Middle frontal gyrus (tissue), 1 donor: ENCODE measurements at regions not wholly inside any gene's neighbourhood (a gene's known extent, or its start where the extent isn't known, plus 50 kb on each side); places are given as distances from the start of the nearest gene placed in this dataset.

Experiments
- DNase-seq: peaks from one replicate; pipeline ENCODE4 v3.0.0-alpha.2; 2015; ENCODE audit warnings: low spot score; ENCODE audit errors: extremely low spot score

DNA sequence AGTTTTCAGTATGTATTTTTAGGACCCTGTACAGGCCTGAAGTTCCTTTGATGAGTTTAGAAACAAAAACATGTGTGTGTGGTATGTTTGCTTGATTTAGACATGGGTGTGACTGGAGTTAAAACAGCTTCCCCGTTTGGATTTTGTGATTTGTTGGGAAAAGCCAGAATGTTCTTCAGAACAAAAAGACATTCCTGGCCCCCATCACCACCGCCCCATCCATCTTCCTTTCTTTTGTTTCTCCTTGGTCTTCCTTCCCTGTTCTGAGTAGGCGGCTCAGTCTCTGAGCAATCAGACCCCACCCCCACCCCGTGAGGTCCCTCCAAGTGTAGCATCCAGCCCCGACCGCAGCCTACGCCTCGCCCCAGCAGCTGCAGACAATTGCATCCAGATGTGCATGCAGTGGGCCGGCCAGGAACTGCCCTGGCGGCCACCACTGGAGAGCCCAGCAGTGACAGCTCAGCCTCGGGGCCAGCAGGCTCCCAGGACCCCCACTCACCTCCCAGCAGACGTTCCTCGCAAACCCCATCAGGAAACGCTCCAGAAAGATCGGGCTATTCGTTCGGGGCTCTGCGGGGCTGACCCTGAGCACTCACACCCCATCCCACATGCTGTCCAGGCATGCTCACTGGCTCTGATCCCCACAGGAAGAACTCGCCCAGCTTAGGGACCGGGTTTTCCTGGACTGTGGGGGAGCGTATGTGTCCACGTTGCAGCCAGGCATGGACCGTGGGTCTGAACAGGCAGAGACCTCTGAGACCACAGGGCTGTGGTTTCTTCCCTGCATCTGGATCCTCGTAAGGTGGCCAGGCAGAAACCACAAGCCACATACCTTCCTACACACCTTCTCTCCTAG, 99.8 kb upstream of the CDH5 start:
- no peak for DNase-seq

DNA sequence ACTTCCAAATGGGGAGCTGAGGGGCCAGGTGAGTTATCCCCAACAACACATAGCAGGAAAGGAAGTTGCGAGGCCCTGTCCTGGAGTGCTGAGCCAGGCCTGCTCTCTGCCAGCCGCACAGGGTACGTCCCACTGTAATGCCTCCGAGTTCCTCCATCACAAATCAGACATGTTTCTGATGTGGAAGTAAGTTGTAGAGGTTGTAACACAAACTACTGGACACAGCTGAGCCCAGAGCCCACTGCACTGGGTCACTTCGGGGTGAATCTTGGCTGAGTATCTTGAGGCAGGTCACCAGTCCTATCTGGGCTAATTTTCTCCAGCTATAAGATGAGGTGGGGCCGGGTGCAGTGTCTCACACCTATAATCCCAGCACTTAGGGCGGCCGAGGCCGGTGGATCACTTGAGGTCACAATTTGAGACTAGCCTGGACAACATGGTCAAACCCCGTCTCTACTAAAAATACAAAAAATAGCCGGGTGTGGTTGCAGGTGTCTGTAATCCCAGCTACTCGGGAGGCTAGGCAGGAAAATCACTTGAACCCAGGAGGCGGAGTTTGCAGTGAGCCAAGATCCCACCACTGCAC, 100.8 kb upstream of the CDH5 start:
- no peak for DNase-seq

DNA sequence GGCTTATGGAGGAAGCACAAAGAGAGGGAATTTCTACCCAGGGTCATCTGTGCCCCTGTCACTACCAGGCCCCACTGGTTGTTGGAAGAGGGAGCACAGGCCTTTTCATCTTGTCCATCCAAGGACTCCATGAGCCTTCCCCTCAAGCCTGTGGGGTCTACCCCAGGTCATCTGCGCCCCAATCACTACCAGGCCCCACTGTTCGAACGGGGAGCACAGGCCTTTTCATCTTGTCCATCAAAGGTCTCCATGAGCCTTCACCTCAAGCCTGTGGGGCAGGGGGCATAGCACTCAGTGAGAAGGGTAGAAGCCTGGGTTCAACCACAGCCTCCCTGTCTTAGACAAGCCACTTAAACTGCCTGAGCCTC, 101.5 kb upstream of the CDH5 start:
- DNase-seq: no peak

DNA sequence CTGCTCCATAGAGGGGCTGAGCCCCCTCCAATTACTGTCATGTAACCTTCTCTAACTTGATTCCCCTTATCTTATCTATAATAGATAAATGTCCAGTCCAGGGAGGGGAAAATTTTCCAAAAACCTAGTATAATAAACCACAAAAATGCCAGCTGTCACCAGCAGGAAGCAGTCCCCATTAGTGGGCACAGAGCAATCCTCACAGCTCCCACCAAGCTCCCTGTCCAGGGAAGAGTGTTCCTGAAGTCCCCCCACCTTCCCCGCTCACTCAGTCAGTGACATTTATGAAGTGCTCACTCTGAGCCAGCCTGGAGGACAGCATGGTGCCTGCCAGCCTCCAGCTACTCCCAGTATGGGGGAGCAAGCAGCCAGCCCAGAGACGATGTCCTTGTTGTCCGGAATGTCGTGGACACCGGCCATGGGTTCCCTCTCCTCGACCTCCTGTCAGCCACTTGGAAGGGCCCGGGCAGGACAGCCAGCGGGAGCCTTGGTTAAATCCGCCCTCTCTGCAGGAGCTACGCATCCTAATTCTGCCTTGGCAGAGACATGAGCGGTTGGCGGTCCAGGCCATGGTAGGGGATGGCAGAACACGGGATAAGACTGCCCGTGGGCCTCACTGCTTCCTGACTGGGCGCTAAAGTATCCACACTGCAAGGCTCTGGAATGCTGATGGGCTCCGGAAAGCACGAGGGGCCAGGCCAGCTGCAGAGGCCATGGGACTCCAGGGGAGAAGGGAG, 102.0 kb upstream of the CDH5 start:
- DNase-seq: no peak

DNA sequence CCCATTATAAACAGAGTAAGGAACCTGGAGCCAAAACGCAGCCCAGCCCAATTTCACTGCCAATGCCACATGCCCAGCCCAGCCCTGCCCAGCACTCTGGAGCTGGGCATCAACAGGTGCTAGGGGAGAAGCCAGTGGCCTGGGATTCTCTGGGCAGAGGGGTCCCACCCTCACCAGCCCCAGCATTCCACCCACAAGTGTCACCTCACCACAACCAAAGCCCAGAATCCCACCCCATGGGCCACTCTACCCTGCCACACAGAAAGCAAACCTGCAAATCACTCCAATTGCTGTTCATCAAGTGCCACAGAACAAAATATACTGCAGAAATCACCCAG, 102.5 kb upstream of the CDH5 start:
- no peak for DNase-seq

DNA sequence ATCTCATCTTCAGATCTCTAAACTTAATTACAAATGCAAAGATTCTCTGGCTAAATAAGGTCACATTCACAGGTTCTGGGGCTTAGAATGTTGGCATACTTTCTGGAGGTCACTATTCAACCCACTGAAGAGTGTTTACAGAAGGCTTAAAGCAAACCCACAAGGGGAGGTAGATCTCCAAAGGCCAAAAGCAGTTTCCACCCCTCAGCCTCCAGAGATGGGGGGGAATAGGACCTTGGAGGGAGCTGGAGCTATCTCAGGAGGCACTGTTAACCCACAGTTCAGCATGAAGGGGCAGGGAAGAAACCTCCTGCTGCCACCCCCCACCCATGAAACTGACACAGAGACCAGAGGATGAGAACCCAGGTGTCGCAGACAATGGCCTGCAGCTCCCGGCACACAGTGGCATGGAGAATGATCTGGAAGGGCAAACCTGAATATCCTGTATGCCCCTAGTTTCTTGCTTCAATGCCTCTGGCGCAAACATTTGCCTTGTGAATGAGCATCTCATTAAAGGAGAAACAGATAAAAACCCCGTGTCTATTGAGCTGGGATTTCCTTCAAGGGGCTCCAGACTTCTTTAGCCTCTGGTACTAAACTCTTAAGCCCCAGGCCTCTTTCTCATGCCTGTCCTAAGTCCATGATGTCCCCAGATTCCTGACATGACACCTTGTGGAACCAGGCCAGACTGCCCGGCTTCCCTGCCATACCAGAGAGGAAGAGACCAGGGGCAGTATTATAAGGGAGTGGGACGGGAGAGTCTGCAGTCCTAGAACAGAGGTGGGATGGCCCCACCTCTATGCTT, 103.1 kb upstream of the CDH5 start:
- no peak for DNase-seq

DNA sequence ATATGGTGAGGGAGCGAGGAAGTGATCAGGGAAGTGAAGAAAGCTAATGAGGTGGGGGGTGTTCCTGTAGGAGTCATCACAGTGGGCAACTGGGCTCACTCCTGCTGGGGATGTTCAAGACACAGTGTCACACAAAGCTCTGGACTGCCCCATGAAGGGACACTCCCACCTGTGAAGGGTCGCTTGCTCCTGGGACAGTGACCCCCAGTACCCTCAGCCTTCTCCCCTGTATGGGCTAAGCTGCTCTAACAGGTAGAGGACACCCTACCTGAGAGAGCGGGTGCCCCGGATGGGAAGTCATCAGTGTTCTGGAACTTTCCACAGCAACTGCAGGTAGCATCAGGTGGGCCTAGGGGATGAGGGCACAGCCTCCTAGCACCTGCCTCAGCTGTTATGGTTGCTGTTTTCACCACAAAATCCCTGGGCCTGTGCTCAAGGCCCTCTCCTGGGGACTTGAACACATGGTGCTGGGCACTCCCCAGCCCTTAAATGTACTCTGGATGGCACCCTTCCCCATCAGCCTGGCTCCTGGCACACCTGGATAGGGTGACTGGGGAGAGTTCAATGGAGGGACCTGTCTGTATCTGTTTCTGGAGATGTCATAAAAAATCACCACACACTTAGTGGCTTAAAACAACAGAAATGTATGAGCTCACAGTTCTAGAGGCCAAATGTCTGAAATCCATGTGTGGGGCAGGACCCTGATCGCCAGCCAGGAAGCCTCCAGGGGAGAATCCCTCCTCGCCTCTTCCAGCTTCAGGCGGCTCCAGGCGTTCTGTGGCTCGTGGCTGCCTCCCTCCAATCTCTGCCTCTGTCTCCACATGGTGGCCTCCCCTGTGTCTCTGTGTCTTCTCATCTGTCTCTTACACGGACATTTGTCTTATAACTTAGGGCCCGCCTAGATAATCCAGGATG, 104.0 kb upstream of the CDH5 start:
- no peak for DNase-seq

DNA sequence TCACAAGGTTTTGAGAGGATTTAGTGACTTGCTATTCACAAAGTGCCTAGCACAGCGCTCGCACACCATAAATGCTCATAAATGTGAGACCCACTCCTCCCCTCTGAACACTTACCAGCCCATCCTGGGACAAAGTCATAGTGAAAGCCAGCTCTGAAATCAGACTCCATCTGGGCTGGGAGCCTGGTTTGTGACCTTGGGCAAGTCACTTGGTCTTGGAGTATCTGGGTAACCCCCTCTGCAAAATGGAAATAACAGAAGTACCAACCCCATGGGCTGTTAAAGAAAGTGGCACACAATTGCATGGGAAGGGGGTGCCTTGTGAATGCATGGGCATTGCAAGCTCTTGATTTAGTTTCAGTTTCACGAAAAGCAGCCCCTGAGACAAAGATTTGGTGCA, 104.7 kb upstream of the CDH5 start:
- DNase-seq: no peak

DNA sequence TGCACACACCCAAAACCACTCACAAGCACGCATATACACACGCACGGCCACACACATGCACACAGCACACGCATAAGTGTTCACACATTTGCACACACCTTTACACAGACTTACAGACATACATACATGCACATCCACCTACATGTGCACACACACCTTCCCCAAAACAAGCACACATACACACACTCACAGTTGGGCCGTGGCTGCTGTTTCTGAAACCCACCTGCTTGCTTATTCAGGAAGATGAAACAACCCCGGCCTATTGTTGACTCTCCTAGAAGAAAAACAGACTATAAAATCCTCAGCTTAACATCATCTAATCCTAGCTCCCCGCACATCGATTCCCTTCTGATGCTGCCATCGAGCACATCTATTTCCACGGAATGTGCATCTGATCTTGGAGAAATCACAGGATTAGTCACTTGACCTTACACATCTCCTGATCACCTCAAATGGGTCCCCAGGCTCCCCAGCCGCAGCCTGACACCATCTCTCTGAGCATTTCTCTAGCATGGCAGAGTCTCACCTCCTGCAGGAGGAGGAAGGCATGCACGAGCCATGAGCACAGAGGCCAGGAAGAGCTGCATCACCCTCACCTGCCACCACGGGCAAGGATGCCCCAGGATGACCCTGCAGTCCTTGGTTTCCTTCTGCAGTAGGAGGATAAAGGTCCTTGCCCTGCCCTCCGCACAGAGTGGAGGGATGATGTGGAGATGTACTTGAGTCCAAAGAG, 105.8 kb upstream of the CDH5 start:
- no peak for DNase-seq

DNA sequence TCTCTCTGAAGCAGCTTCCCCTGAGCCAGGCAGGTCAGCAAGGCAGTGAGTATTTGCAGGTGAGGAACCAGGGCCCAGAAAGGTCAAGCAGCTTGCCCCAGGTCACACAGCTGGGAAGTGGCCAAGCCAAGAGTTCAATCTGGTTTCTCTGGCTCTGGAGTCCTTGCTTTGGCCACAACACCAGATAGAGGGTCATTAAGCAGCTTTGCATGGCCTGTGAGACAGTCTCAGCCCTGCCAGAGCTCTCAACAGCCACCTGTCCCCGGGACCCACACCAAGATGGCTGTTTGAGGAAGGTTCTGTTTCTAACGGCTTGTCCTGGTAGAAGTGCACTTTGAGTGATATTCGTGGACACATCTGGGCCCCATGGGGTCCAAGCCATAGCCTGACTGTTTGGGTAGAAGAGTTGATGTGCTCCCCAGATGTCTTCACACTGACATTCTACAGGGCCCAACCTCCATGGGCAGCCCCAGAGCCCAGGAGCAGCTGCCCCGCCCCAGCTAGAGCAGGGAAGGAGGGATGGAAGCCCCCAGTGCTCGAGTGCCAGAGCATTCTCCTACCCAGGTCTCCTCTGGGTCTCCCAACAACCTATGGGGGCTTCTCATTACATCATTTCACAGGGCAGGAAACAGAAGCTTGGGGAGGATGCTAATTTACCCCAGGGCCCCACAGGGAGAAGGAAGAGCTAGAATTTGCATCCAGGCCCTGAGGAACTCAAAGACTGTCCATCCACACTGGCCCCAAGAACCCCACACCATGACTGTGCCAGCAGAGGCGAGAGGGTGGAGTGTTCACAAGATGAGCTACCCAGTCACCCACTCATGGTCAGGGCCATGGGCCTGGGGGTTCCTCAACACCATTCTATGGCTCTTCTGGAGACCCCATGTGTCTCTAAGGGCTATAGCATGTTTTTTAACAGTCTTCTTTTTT, 107.3 kb upstream of the CDH5 start:
- no peak for DNase-seq

DNA sequence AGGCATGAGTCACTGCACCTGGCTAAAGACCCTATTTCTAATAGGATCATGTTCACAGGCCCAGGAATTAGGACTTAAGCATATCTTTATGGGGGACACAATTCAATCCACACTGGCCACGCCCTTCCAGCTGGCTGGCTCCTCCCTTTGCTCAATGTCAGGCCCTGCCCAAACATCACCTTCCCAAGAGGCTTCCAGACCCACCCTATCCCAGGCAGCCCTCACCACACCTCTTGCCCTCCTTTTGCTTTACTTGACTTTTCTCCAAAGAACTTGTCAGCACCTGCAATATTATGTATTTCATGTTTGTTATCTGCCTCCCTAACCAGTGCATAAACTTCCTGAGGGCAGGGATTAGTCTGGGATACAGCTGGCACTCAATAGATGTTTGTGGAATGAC, 109.6 kb upstream of the CDH5 start:
- DNase-seq: no peak

DNA sequence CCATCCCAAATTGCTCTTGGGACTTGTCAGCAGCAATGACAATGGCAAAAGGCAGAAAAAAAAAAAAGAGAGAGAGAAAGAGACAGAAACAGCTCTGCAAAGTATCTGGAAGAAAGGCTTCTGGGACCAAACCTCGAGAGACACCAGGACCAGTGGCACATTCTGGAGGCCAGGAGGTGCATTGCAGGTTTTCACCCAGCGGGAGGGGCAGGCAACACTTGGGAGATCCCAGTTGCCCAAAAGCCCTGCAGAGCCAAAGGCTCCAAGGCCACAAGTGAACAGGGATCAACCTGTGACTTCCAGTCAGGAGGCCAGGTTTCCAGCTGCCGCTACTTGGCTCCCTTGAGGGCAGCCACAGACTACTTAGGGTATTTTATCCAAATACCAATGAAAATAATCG, 110.8 kb upstream of the CDH5 start:
- DNase-seq: no peak

DNA sequence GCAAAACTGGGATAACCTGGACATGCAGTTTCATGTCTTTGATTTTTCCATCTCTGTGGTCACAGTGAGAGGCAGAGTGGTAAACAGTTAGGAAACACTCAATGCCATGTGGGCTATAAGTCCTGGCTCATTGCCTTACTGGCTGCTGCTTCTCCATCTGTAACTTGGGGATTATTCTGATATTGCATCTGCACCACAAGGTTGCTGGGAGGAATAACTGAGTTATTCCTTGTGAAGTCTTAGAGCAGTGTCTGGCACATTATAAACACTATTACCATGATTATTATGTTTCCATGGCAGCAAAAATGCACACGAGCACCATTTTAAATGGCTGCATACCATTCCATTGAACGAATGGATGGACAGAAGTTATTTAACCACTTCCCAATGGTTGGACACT, 111.7 kb upstream of the CDH5 start:
- DNase-seq: no peak

DNA sequence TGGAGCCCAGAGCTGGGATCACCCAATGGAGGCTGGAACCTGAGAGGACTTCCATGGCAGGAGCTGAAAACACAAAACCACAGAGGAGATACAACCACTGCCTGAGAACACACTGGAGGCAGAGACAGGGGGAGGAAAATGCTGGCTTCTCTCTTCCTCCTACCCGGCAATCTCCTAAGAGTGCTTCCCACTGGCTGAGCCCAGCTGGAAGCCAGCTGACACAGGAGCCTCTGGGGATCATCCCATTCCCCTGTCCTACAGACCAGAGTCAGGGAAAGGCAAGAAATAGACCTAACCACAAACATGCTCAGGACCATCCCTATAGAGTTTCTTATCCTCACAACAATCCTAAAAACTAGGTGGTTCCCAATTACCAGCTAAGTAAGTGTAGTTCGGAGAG, 112.4 kb upstream of the CDH5 start:
- no peak for DNase-seq

DNA sequence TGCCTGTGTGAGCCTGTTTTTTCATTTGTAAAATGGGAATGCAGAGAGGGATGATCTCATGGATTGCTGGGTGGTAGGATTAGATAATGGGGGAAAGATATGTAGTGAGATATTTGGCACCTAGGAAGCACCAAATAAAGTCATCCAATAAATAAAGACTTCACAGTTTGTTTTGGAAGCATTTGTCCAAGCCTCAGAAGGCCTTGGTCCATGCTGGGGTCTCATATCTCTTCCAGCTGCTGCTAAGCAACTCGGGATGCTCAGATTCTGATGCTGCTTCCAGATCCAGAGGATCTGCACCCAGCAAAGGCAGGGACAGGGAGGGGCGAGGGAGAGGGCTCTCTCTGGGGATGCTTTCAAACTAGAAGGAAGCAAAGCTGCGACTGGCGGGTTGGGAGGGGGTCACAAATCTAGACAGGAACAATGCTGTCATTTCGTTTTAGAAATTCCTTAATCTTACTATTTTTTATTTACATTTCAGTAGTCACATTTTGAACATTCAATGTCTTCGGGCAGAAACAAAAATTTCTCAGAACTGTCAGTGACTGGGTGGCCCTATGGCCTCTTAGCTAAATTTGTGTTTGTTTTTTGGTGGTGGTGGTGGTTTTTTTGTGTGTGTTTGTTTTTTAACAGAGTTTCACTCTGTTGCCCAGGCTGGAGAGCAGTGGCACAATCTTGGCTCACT, 114.9 kb upstream of the CDH5 start:
- no peak for DNase-seq

DNA sequence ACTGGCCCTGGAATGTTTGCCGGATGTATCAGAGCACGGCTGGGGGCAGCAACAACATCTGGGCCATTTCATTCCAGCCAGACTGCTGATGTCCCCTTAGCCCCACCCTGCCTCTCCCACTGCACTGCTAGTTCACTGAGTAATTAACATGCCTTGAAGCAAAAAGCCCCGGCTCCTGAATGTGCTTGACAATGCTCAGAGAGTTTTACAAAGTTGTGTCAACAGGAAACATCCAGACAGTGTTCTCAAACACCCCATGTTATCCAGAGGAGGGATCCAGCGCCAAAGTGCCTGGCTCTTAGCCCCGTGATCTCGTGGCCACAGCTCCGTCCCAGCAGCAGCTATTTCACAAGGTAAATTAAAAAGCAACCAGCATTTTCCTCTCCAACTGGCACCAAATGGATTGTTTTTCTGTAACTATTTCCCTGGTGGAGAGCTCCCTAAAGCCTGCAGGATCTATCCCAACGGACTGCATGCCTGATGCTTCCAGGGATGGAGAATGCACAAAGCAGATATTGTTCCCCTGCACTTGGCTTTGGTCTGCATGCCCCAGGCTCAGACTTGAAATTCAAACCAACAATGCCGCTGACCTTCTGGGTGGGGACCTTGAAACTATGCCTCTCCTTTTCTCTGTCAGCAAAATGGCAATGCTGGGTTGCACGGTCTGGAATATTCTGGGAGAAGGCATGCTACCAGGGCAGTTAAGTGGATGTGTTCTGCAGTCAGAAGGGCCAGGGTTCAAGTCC, 115.6 kb upstream of the CDH5 start:
- no peak for DNase-seq

DNA sequence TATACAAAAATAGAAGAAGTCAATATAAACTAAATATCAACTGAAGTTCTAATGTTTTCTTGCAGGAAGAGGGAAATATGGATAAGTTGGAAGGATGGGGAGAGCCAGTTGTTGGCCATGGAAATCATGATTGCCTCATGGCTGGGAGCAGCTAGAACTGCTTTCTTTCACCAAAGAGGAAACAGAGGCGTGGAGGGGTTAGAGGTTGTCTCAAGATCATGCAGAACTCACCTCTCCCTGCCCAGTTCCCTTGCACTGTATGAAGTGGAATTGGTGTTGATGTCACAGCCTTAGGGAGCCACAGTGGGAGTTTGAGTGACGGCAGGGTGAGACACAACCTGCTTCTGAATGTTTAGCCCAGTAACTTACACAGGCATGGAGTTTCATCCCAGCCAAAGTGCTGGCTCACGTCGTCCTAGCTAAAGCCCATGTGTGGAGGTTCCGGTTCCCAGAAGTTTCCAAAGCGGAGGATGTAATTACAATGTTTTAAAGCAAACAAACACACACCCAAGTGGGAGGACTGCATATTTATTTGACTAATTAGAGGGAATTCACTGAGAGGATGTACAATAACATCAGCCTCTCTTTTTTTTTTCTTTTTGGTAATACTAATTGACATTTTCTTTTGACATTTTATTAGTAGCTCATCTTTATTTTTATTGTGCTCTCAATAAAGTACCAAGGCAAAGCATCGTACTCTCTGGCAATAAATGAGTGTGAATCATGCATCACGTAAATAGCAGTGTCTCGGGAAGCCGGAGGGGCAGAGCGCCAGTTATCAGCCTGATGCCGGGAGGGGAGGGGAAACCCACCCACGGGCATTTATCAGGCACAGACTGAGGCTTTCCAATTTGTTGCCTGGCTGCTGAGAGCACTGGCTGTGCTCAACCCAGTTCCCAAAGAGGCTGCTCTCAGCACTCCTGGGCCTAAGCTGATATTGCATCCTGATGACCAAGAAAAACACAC, 118.7 kb upstream of the CDH5 start:
- no peak for DNase-seq
